ENCODE measurements at regions not wholly inside any gene's neighbourhood (a gene's known extent, or its start where the extent isn't known, plus 50 kb on each side); places are given as distances from the start of the nearest gene placed in this dataset.

GRCh38 chr4:160810424-160810823, 1353.4 kb downstream of the FSTL5 start:
- TF ChIP-seq EP300 (IDR thresholded peaks at IDR 0.05): no peak
- TF ChIP-seq POLR2A (IDR thresholded peaks at IDR 0.05): no peak

All from gastroesophageal sphincter (tissue), 2 donors.